Glomerular endothelial cell (primary cell): ENCODE measurements at regions not wholly inside any gene's neighbourhood (a gene's known extent, or its start where the extent isn't known, plus 50 kb on each side); places are given as distances from the start of the nearest gene placed in this dataset.

ENCODE experiments used
- DNase-seq: peaks from one replicate; pipeline ENCODE4 v3.0.0-alpha.2; 2011; ENCODE audit warnings: low read depth, low spot score; ENCODE audit errors: extremely low read depth

DNA sequence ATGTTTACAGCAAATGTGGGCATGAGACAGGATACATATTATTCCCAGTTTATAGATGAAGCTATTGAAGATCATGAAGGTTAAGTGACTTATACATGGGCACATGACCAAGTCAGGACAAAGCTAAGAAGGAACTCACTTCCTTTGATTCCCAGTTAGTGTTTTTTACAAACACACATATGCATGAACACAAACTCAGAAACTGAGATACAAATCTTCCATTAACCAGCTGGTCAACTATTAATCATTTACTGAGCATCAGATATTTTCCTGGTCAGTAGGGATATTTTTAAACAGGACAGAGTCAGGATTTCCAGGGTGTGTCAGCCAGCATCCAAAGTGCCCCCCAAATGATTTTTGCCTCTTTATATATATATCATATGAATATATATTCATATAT, 222.2 kb downstream of the OGFRL1 start:
- DNase-seq = no peak

DNA sequence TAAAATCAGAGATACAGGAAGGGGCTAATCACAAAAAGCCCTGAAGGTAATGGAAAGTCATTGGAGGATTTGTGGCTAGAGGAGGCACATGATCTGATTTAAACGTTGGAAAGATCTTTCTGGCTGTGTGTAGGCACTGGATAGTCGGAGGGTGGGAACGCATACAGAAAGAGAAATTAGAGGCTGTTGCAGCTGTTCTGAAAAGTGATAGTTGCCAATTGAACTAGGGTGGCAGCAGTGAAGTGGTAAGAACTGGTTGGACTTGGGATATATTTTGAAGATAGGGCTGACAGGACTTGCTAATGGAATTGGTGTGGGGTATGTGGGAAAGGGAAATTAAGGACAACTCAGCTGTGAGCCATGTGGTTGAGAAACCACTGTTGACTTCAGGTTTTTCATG, 223.6 kb downstream of the OGFRL1 start:
- no peak for DNase-seq

DNA sequence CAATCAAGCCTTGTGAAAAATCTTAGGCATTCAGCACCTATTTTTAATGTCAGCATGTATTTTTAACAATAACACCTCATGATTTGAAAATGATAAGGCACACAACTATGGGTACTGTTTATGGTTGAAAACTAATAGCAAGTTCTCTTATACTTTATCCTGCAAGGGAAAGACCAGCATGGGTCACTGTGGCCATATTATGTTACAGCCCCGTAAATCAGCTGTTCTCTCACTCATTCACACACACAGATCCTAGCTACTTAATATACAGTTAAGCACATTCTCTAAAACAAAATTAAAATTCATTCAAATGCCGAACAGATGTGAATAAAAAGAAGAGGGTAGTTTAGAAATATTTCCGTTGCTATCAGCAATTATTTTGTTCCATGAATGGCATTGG, 224.4 kb downstream of the OGFRL1 start:
- DNase-seq = no peak

DNA sequence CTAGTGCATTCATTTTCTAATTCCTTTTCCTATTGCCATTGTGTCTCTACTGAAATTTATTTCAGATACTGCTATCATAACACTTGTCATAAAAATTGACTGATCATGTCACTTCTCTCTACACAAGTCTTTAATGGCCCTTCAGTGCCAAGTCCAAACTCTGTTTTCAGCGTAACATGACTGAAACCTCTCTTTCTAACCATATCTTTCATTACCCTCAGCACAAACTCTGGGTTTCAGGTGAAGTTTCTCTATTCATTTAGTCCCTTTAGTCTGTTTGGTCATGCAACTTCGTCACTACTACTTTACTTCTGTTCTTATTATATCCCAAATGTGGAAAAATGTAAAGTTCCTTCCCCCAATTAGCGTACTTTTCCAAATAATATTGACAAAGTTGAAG, 234.9 kb downstream of the OGFRL1 start:
- DNase-seq = no peak

DNA sequence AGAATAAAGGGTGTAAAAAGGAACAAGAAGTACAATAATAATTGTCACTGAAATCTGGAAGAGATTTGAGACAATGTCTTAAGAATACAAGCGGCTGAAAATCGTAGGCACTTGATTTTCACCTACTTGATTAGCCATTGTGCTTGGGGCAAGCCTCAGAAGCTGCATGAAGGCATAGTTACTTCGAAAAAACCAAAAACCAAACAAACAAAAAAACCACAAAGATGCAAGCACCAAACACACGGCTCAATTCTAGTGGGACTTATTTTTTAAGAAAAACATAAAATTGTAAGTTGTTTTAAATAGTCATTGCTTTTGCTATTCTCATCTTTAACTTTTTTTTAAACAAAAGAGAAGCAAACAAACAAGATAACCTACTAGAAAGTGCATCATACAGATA, 235.6 kb downstream of the OGFRL1 start:
- DNase-seq = no peak

DNA sequence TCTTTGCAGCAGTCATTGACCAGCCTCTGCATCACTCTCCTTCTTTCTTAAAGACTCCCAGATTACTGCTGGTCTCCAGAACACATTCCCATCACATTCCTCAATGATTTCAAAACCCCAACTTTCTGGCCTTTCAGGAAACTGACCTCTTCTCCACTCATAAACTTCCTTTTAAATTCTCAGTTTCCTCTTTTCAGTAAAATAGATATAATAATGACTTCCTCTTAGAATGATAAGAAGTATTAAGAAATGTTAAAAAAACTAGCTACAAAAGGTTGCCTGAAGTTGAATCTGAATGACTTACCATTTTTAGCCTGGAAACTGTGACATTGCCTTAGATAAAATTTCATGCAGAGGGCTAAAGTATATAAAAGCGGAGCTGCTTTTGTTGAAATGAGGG, 239.3 kb downstream of the OGFRL1 start:
- DNase-seq = no peak

DNA sequence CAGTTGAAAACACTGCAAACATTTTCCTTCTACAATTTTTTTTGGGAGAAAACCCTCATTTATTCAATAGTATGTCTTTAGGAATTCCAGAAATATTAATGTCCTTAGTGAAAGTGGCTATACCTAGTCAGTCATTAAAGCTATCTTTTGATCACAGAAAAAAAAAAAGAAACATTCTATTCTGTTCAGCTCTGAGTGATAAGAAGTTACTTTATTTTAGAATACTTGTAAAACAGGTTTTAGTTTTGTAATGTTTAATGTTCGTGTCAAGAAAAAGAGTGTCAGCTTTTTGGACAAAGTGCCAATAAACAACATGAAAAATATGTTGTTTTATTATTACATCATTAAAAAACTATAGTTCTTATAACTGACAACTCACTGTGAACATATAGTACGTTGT, 240.4 kb downstream of the OGFRL1 start:
- DNase-seq = no peak

DNA sequence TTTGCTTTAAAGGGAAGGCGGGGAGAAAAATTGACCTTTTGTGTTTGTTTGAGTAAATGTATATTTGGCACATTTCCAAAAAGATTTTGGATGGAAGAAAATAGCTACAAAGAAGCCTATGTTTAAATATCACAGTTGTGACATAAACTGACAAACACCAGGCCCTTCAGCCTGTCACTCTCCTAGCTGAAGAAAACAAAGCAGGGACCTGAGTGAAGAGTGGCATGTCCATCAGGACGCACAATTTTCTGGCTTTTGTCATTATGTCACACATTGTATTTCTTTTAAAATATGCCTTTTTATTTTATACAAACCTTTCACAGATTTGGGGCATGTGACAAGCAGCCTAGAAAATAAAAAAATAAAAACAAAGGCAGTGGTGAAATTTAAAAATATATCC, 241.2 kb downstream of the OGFRL1 start:
- no peak for DNase-seq

DNA sequence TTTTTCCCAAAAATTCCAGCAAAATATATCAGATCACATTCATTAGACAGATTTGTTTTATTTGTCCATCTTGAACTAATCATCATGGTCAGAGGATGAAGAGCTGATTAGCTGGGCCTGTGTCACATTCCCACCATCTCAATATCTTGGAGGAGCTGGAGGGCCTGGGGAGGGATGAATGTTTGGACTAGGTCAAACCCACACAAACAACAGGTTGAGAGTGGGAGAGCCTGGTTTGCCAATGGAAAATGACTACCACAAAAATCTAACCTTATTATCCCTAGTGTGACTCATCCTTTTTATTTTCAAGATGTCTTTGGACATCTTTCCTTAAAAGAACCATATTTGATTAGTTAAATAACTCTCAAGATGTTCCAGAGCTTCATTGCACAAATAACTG, 242.4 kb downstream of the OGFRL1 start:
- no peak for DNase-seq

DNA sequence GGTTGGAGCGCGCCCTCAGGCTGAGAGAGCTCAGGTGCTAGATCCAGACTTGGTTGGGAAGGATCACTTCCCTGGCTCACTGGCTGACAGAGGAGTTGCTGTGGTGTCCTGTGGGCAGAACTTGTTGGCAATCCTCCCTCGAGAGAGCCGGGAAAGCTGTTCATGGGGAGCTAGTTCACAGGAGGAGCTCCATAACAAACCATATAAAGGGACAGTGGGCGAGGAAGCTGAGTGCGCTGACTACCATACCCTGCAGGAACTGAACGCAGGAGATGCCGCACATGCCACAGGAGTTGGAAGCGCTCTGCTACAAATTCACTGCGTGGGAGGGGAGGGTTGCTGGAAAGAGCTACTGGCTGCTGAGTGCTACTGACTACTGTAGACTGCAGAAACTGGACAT, 243.2 kb downstream of the OGFRL1 start:
- no peak for DNase-seq

DNA sequence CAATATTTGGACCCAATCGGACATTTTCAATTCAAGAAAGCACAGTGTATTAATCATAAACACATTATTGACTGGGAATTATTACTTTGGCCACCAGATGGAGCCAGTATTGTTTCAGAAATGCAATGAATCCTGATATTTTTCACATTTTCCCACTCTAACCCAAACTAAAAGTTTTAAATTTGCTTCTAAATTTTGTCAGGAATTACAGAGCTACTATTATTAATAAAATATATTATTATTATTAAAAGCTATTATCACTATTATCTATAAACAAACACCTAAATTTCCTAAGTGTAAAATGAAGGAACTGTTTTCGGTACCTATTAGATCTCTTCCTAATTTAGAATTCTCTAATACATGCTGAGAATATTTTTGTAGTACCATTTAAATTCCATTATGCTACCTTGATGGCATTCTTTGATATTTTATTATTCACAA, 245.3 kb downstream of the OGFRL1 start:
- DNase-seq = no peak

DNA sequence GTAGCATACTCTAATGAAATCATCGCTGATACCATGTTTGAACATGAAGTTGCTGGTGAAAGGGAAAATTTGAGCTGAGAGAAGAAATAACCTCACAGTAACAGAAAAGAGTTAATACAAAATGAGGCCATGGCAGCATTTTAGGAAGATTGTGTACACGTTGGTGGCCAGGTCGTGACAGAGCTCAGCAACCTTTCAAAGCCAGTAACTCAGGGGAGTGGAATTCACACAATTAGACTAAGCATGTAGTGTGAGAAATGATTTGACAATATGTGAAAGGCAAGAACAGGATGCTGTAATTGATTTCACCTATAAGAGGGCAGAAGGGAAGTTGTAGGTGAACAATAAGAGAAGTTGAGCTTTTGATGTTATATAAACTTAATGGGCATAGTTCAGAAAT, 246.3 kb downstream of the OGFRL1 start:
- DNase-seq = no peak

DNA sequence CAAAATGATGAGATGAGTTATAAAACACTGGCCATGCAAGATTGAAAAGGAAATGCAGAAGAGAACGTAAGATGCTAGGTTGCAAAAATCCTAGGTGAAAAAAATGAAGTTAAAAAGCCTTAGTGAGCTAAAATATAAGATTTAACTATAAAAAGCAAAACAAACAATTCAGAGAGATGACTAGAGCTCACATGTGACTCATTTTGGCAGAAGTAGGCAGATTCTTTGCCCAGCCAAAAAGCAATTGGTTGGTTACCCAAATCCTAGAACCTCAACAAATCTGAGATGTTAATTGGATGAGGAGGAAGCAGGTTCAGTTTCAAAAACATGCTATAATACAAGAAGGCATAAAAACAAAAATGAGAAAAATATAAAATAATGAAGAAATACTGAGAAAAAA, 249.1 kb downstream of the OGFRL1 start:
- no peak for DNase-seq

DNA sequence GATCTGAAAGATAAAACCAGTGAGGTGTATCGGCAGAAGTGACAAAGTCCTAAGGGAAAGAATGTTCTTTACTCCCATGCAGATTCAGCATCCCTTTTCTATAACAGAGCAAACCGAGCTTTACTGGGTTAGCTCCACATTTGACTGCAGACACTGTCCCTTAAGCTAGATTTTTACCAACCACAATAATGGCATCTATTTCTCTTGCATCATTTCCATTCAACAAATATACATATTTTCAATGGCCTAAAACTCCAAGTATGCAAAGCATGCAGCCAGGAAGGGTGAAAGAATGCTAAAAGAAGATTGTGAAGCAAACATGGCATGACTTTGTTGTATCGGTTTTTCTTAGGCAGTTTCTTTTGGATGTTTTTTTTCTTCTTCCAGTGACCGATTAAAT, 255.4 kb downstream of the OGFRL1 start:
- no peak for DNase-seq

DNA sequence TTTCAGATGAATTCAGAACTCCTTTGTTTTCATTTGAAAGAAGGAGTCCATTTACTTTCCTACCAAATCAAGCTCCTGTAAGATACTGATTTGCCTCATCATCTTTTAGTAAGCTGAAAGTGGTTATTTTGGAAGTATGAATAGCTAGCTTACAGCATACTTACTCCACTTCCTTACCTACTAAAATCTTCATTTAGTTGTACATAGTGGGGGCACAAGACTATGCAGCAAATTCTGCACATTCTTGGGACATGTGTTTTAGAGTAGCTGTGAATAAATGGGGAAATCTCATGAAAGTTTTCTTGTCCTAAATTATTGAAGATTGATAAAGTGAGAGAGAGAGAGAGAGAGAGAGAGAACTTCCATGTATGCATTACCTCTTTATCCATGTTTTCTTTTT, 256.3 kb downstream of the OGFRL1 start:
- no peak for DNase-seq

DNA sequence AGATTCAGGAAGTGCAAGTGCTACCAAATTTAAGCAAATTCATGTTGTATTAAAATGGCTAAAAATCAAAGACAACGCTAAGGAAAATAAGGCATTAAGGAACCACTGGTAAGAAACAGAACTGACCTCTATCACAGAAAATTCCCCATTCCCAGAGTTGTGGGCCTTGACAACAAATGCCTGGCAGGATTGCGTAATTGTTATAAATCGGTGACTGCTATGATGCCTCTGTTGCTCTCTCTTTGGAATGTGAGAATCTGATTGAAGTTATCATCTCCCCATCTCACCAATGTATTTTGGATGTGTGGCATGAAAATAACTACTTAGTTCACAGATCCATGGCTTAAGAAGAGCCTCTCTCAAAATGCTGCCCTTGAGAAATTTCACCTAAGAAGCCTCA, 257.3 kb downstream of the OGFRL1 start:
- no peak for DNase-seq

DNA sequence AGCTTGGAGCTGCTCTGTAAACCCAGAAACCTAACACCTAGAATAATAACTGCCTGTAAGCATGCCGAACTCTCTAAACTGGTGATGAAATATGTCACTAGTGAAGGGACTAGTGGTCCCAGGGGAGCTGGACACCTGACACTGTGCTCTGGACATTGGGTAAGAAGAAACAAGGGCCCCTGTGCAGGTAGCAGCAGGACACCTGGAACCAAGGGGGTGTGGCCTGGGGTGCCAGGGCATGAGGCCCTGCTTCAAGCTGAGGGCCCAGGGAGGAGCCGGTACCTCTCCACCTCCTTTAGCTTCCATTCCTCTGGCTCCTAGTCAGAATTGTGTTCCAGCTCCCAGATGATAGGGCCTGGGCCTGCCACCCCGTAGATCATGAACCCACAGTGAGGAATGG, 263.2 kb downstream of the OGFRL1 start:
- DNase-seq = no peak

DNA sequence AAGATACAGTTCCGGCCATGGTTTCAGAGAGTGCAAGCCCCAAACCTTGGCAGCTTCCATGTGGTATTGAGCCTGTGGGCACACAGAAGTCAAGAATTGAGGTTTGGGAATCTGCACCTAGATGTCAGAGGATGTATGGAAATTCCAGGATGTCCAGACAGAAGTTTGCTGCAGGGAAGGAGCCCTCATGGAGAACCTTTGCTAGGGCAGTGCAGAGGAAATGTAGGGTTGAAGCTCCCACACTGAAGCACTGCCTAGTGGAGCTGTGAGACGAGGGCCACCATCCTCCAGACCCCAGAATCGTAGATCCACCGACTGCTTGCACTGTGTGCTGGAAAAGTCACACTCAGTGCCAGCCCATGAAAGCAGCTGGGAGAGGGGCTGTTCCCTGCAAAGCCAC, 267.5 kb downstream of the OGFRL1 start:
- DNase-seq = no peak

DNA sequence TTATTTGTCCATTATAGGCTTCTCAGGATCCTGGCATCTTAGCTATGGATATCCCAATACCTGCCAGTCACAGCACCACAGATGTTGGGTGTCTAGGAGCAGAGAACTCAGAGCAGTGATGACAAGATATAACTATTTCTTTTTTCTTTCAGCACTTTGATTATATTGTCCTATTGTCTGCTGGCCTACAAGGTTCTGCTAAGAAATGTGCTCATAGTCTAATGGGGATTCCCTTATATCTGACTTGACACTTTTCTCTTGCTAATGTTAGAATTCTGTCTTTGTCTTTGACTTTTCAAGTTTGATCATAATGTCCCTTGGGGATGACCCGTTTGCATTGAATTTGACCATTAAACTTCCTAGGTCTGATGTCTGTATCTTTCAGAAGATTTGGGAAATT, 270.4 kb downstream of the OGFRL1 start:
- DNase-seq = no peak

DNA sequence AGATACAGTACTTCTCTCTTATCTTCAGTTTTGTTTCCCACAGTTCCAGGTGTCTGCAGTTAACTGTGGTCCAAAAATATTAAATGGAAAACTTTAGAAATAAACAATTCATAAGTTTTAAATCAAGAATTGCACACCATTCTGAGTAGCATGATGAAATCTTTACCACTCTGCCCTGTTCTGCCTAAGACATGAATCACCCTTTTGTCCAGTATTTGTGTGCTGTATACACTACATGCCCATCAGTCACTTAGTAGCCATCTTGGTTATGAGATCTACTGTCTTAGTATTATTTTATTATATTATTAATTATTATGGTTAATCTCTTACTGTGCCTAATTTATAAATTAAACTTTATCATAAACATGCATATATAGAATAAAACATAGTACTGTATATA, 279.0 kb downstream of the OGFRL1 start:
- DNase-seq = no peak

DNA sequence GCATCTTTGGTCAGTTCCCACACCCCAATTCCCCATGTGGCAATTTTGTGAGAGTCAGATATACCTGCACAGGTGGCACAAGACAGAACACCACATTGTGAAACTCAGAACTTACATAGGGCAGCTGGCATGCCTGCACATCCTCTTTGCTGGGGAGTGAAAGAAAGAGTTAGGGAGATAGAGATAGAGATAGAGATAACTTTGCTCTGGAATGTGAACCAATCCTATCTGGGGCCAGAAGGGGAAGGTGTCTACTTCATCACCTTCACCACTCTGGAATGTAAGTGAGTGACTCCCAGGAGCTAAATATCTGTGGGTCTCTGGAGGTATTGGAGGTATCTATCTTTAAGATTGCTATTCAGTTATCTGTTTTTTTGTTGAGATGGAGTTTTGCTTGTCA, 289.2 kb downstream of the OGFRL1 start:
- no peak for DNase-seq

DNA sequence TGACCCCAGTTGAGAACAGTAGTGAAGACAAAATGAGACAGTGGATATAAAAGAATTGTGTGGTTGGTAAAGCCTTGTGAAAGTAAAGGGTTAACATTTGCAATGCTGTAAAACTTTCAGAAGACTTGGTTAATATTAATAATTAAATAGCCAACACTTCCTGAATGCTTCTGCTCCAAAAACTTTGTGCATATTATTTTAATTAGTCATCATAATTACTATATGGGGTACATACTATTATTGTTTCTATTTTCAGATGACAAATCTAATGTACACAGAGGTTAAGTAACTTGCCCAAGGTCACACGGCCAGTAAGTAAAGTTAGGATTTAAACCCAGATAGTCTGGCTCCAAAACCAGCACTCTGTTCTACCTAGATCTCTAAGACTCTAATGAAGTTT, 291.3 kb downstream of the OGFRL1 start:
- DNase-seq = no peak

DNA sequence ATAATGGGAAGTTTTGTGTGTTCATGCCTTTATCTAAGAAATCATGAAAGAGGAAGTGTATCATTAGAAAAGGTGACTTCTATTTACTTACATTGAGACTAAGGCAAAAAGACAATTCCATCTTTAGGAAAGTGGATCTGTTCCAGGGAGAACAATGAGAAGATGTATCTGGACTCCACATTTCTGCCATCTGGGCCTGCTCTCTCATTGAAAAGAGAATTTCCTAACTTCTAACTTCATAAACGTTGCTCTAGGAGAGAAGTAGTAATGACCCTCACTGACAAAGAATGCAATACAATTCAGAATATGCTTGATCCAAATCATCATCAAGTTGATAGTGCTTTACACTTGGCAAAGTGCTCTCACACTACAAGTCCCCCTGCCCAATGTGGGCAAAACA, 294.2 kb downstream of the OGFRL1 start:
- no peak for DNase-seq
